22Rv1 (cell line): ENCODE measurements at regions not wholly inside any gene's neighbourhood (a gene's known extent, or its start where the extent isn't known, plus 50 kb on each side); places are given as distances from the start of the nearest gene placed in this dataset.

Experiments
- H3K27ac ChIP-seq: fragments of 450-650 bp; 2 replicates; pipeline ENCODE4 v1.5.1; 2017
- CTCF ChIP-seq: fragments of 450-650 bp; IDR thresholded peaks from 2 replicates; pipeline ENCODE4 v1.5.1; 2017; ENCODE audit warnings: mild to moderate bottlenecking
- ZFX ChIP-seq: fragments of 450-650 bp; IDR thresholded peaks from 2 replicates; pipeline ENCODE4 v1.6.1; 2017; ENCODE audit warnings: antibody characterized with exemption, borderline replicate concordance

- no peak overlapping the region for H3K27ac ChIP-seq
- TF ChIP-seq CTCF: no peak
- TF ChIP-seq ZFX: no peak
Measured at GRCh38 chr5:25020454-25020853, 375.7 kb upstream of the CDH10 start.

GRCh38 chr5:25009063-25009462 is 364.3 kb upstream of the CDH10 start:
- TF ChIP-seq ZFX (no peak), CTCF (no peak)
- H3K27ac ChIP-seq: no peak overlapping the region

- peak; percentile 70 for TF ChIP-seq CTCF
- no peak for TF ChIP-seq ZFX
- no peak overlapping the region for H3K27ac ChIP-seq
Measured at GRCh38 chr5:25006734-25007133, 362.0 kb upstream of the CDH10 start.

- no peak for TF ChIP-seq CTCF
- TF ChIP-seq ZFX: no peak
Measured at GRCh38 chr5:25006237-25006636, 361.5 kb upstream of the CDH10 start.

GRCh38 chr5:25005431-25005830 is 360.7 kb upstream of the CDH10 start:
- no peak for TF ChIP-seq ZFX

More at GRCh38 chr5:25006237-25006636, 361.5 kb upstream of the CDH10 start:
- no peak overlapping the region for H3K27ac ChIP-seq

GRCh38 chr5:25002371-25002770 is 357.6 kb upstream of the CDH10 start:
- H3K27ac ChIP-seq: no peak overlapping the region
- TF ChIP-seq CTCF (no peak), ZFX (no peak)

More at GRCh38 chr5:25005431-25005830, 360.7 kb upstream of the CDH10 start:
- H3K27ac ChIP-seq: no peak overlapping the region

GRCh38 chr5:24999732-25000131 is 355.0 kb upstream of the CDH10 start:
- no peak overlapping the region for H3K27ac ChIP-seq
- TF ChIP-seq CTCF: no peak
- TF ChIP-seq ZFX: no peak

GRCh38 chr5:24998641-24999040 is 353.9 kb upstream of the CDH10 start:
- TF ChIP-seq ZFX: no peak
- no peak for TF ChIP-seq CTCF

More at GRCh38 chr5:24998641-24999040, 353.9 kb upstream of the CDH10 start:
- no peak overlapping the region for H3K27ac ChIP-seq
